ENCODE measurements at regions not wholly inside any gene's neighbourhood (a gene's known extent, or its start where the extent isn't known, plus 50 kb on each side); places are given as distances from the start of the nearest gene placed in this dataset.

DNA sequence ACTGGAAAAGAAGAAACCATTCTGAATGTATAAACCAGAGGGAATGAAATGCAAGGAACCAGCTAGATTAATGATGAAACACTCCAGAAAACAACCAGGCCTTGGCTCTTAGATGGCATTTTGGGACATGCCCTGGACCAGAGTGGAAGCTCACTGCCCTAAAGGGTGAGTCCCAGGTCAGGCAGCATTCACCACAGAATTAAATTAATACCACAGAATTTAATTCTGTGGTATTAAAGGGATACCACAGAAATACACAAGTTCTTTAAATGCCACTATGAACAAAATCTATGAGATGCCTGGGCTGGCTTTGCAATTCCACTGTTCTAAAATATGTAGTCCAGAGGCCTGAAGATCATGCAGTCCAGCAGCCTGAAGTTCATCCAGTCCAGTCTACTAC, 122.3 kb upstream of the KYNU start:
- H2AFZ ChIP-seq (ENCODE audit: low read length): no peak overlapping the region
- no peak overlapping the region for H3K4me2 ChIP-seq (ENCODE audit: insufficient read depth, insufficient read length, low read length)
- H3K27me3 ChIP-seq (ENCODE audit: insufficient read depth, low read length): no peaks in the 10 kb centered on the region
- H3K14ac ChIP-seq (ENCODE audit: insufficient read depth, low read length): no peak overlapping the region
- H4K91ac ChIP-seq (ENCODE audit: insufficient read length, low read depth, low read length): no peak overlapping the region
- H3K4me1 ChIP-seq (ENCODE audit: insufficient read depth, low read length): no peaks in the 10 kb centered on the region
- Mint-ChIP-seq H3K9me3 (no peaks in the 10 kb centered on the region), H3K27me3 (ENCODE audit: low read depth) (no peaks in the 10 kb centered on the region), H3K4me3 (no peak overlapping the region), H3K27ac (no peak overlapping the region), H3K36me3 (ENCODE audit: insufficient read depth in 1 of 3, low read depth in 3 of 3) (no peaks in the 10 kb centered on the region), H3K4me1 (peaks cover 3 to 8% of the 10 kb centered on the region in 2 experiments; a peak in 3 of 4 replicates)
- DNase-seq: no peak
- no peak overlapping the region for H3K9ac ChIP-seq (ENCODE audit: extremely low read depth, insufficient read length, low read length)
- no peak overlapping the region for H3K18ac ChIP-seq (ENCODE audit: insufficient read length, low read depth, low read length)
- no peak overlapping the region for H3T11ph ChIP-seq (ENCODE audit: low read length)
- H3K79me1 ChIP-seq (ENCODE audit: insufficient read depth, low read depth, low read length, poor library complexity, severe bottlenecking): no peaks in the 10 kb centered on the region
- TF ChIP-seq, protein P1, sequence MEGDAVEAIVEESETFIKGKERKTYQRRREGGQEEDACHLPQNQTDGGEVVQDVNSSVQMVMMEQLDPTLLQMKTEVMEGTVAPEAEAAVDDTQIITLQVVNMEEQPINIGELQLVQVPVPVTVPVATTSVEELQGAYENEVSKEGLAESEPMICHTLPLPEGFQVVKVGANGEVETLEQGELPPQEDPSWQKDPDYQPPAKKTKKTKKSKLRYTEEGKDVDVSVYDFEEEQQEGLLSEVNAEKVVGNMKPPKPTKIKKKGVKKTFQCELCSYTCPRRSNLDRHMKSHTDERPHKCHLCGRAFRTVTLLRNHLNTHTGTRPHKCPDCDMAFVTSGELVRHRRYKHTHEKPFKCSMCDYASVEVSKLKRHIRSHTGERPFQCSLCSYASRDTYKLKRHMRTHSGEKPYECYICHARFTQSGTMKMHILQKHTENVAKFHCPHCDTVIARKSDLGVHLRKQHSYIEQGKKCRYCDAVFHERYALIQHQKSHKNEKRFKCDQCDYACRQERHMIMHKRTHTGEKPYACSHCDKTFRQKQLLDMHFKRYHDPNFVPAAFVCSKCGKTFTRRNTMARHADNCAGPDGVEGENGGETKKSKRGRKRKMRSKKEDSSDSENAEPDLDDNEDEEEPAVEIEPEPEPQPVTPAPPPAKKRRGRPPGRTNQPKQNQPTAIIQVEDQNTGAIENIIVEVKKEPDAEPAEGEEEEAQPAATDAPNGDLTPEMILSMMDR (conservative IDR thresholded peaks at IDR 0.05): no peak
- H3K27ac ChIP-seq (ENCODE audit: insufficient read length, low read depth, low read length): no peak overlapping the region
- no peak overlapping the region for H3K56ac ChIP-seq (ENCODE audit: insufficient read length, low read depth, low read length)
- H2BK120ac ChIP-seq (ENCODE audit: low read depth, low read length, poor library complexity, severe bottlenecking): no peak overlapping the region
- no peak overlapping the region for H2BK20ac ChIP-seq (ENCODE audit: low read depth, low read length, poor library complexity, severe bottlenecking)
- no peaks in the 10 kb centered on the region for H3K9me3 ChIP-seq (ENCODE audit: control insufficient read depth, low read depth, low read length)
- H2BK12ac ChIP-seq (ENCODE audit: insufficient read length, low read depth, low read length): no peak overlapping the region
- H3K23ac ChIP-seq (ENCODE audit: insufficient read length, low read depth, low read length): no peak overlapping the region
- no peak overlapping the region for H4K8ac ChIP-seq (replicated peaks; ENCODE audit: insufficient read length, low read depth, low read length)
- H3K4ac ChIP-seq (ENCODE audit: low read depth, low read length): no peak overlapping the region
- H2BK15ac ChIP-seq (ENCODE audit: low read depth, low read length): no peak overlapping the region
- no peaks in the 10 kb centered on the region for H3K79me2 ChIP-seq (ENCODE audit: insufficient read depth, low read length)
- H3K23me2 ChIP-seq (ENCODE audit: insufficient read length, low read depth, low read length, poor library complexity, severe bottlenecking): no peaks in the 10 kb centered on the region
- no peak overlapping the region for H2AK5ac ChIP-seq (ENCODE audit: insufficient read length, low read length)
- no peak overlapping the region for H2BK5ac ChIP-seq (ENCODE audit: insufficient read length, low read length)
- H4K5ac ChIP-seq (ENCODE audit: insufficient read length, low read depth, low read length): no peak overlapping the region
- no peaks in the 10 kb centered on the region for H4K20me1 ChIP-seq (ENCODE audit: control insufficient read depth, insufficient read depth, insufficient read length)

Data from H9 (cell line).